ENCODE measurements at regions not wholly inside any gene's neighbourhood (a gene's known extent, or its start where the extent isn't known, plus 50 kb on each side); places are given as distances from the start of the nearest gene placed in this dataset.

DNA sequence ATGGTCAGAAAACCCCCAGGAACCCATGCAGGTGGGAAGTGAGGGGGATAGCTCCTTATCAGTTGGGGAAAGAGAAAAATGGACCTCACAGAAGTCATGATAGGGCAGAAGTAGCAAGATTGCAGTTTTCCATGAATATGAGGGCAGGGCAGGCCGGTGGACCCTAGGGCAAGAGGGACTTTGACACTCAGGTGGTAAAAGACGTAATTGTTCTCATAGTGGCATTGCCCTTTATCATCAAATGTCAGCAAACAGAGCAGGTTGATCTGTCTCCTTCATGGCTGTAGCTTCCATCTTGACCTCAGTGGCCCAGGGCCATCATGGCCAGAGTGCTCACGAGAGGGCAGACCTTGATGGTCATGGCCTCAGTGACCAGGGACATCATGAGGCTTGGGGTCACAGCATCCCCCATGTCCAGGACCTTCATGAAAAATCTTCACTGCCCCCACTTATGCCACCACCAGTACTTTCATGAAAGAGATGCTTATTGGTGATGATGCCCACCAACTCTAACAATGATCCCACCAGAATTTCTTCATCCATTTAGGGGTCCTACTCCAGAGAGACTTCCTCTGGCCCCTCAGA, 127.1 kb downstream of the SNX19 start:
- 84 to 93% methylated on average over 3 of the region's 3 CpGs for WGBS, 2 donors
- intact Hi-C loops (cut with DNase I; ENCODE audit: low total_unique reads) = no loop called here
- no peak for DNase-seq (ENCODE audit: low spot score in 2 of 2)
- H3K4me3 ChIP-seq (ENCODE audit: low read depth, poor library complexity, severe bottlenecking) = no peak overlapping the region
- TF ChIP-seq POLR2A (IDR thresholded peaks at IDR 0.05) (no peak), CTCF (IDR thresholded peaks at IDR 0.05) (no peak)

DNA sequence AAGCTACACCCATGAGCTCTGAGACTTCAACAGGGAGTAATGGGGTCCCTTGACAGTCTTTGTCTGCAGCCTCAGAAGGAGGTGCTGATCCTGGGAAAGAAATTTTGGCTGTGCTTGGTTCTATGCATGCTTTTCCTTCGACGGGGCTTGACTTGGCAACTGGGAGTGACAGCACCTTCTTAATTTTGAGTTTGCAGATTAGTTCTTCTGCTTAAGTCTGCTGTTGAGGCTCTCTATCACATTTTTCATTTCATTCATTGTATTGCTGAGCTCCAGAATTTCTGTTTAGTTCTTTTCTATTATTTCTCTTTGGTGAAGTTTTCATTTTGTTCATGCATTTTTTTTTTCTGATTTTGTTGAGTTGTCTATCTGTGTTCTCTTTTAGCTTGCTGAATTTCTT, 125.6 kb downstream of the SNX19 start:
- DNase-seq (ENCODE audit: low spot score in 2 of 2) = no peak
- intact Hi-C loops (cut with DNase I; ENCODE audit: low total_unique reads) = no loop called here
- WGBS, 2 donors = 89 to 95% methylated on average over 2 of the region's 2 CpGs
- H3K4me3 ChIP-seq (ENCODE audit: low read depth, poor library complexity, severe bottlenecking) = no peak overlapping the region
- TF ChIP-seq CTCF (IDR thresholded peaks at IDR 0.05) (no peak), POLR2A (IDR thresholded peaks at IDR 0.05) (no peak)

DNA sequence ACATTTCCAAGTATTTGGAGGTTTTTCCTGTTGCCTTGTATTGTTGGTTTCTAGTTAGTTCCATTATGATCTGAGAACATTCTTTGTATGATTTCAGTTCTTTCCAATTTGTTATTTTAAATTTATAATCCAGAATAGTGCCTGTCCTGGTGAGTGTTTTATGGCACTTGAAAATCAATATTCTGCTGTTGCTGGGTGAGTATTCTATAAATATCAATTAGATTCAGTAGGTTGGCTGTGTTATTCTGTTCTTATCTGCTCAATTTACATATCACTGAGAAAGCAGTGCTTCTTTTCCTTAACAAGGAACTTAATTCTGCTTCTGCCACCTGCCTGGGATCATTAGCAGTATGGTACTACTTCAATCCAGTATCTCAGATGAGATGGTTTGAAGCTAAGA, 123.5 kb downstream of the SNX19 start:
- no peak for TF ChIP-seq CTCF (IDR thresholded peaks at IDR 0.05)
- no peak for TF ChIP-seq POLR2A (IDR thresholded peaks at IDR 0.05)
- H3K4me3 ChIP-seq (ENCODE audit: low read depth, poor library complexity, severe bottlenecking) = no peak overlapping the region
- intact Hi-C loops (cut with DNase I; ENCODE audit: low total_unique reads) = no loop called here
- no peak for DNase-seq (ENCODE audit: low spot score in 2 of 2)

DNA sequence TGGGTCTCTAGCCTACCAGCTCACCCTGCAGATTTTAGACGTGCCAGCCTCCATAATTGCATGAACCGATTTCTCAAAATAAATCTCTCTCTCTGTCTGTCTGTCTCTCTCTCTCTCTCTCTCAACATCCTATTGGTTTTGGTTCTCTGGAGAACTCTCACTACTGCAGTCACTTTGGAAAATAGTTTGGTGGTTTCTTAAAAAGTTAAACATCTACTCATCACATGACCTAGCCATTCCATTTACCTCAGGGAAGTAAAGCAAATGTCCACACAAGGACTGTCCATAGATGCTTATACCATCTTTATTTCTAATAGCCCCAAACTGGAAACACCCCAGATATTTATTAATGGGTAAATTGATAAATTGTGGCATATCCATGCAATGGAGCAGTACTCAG, 119.5 kb downstream of the SNX19 start:
- WGBS, 2 donors = 91 to 94% methylated on average over 2 of the region's 2 CpGs
- no peak for DNase-seq (ENCODE audit: low spot score in 2 of 2)
- TF ChIP-seq CTCF (IDR thresholded peaks at IDR 0.05) (no peak), POLR2A (IDR thresholded peaks at IDR 0.05) (no peak)
- intact Hi-C loops (cut with DNase I; ENCODE audit: low total_unique reads) = no loop called here
- no peak overlapping the region for H3K4me3 ChIP-seq (ENCODE audit: low read depth, poor library complexity, severe bottlenecking)

DNA sequence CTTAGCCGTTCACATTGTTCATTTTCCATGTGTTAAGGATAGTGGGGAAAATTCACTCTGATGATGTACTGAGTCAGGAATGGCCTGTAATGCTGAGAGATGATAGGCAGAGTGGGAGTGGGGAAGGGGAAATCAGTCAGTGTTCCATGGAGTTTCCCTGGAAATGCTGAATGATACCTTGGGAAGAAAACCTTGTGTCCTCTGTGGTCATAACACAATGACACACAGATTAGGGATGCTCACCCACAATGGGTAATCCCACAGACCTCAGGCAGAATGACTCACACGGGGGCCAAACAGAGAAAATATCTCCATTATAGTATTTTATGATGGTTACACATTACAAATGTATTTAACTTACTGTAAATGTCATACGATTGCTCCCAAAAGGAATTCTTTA, 118.0 kb downstream of the SNX19 start:
- no peak for TF ChIP-seq POLR2A (IDR thresholded peaks at IDR 0.05)
- DNase-seq (ENCODE audit: low spot score in 2 of 2) = no peak
- intact Hi-C loops (cut with DNase I; ENCODE audit: low total_unique reads) = no loop called here
- H3K4me3 ChIP-seq (ENCODE audit: low read depth, poor library complexity, severe bottlenecking) = no peak overlapping the region
- 80 to 87% methylated on average over 3 of the region's 3 CpGs for WGBS, 2 donors

GRCh38 chr11:130798801-130799200, 117.5 kb downstream of the SNX19 start:
- intact Hi-C loops (cut with DNase I; ENCODE audit: low total_unique reads) = no loop called here
- no peak for TF ChIP-seq POLR2A (IDR thresholded peaks at IDR 0.05)
- TF ChIP-seq CTCF (IDR thresholded peaks at IDR 0.05) = no peak
- no peak overlapping the region for H3K4me3 ChIP-seq (ENCODE audit: low read depth, poor library complexity, severe bottlenecking)
- DNase-seq (ENCODE audit: low spot score in 2 of 2) = no peak
- WGBS, 2 donors = 83 to 90% methylated on average over 4 of the region's 4 CpGs
